Endothelial cell of umbilical vein (primary cell): ENCODE measurements at regions not wholly inside any gene's neighbourhood (a gene's known extent, or its start where the extent isn't known, plus 50 kb on each side); places are given as distances from the start of the nearest gene placed in this dataset.

ENCODE experiments used
- BruUV-seq: library from RNA; stranded (reverse); fragments of 400-500 nt; replicated peaks from 2 replicates; lab custom pipeline; 2021; lab: Mats Ljungman, UMichigan
- CTCF ChIA-PET: fragments of 300-600, 350-600 bp; sonication (Branson Sonifier 250); formaldehyde crosslinking; loops from one replicate; lab custom pipeline; 2021; ENCODE audit warnings: antibody characterized with exemption, inconsistent platforms; lab: Charles Lee
- POLR2A ChIA-PET: fragments of 300-600, 350-600 bp; sonication (Branson Sonifier 250); formaldehyde crosslinking; loops from one replicate; lab custom pipeline; 2021; ENCODE audit warnings: antibody characterized with exemption, inconsistent platforms; lab: Charles Lee
- DNase-seq: peaks from one replicate; pipeline ENCODE4 v3.0.0-alpha.2; 2011; ENCODE audit warnings: low read depth, low spot score
- FAIRE-seq: peaks from 2 replicates; lab custom pipeline; 2011; peaks lifted over from hg19 to GRCh38; lab: Jason Lieb, UNC
- H2AFZ ChIP-seq: 2 replicates; pipeline ENCODE4 v1.6.0; 2012; ENCODE audit warnings: low read depth, low read length, control low read depth, inconsistent platforms
- H3K27ac ChIP-seq: 2 replicates; pipeline ENCODE4 v1.5.1; 2011; ENCODE audit warnings: low read depth, mild to moderate bottlenecking, control low read depth, low read length, moderate library complexity; ENCODE audit not compliant: insufficient read depth
- H3K27me3 ChIP-seq, 2 experiments: 2 replicates each; pipeline versions ENCODE4 v1.6.0 to v1.6.1; 2011; ENCODE audit warnings: low read length in 2 of 2, mixed read lengths in 1 of 2; ENCODE audit not compliant: control insufficient read depth in 2 of 2, insufficient read depth in 2 of 2
- H3K36me3 ChIP-seq, 2 experiments: 2 replicates in 1 of 2; 3 replicates in 1 of 2; pipeline ENCODE4 v1.5.1; 2011; ENCODE audit warnings: low read length in 2 of 2, mild to moderate bottlenecking in 1 of 2, moderate library complexity in 1 of 2; ENCODE audit not compliant: control insufficient read depth in 2 of 2, insufficient read depth in 2 of 2; ENCODE audit errors: extremely low read depth in 1 of 2
- H3K4me1 ChIP-seq: 3 replicates; pipeline ENCODE4 v1.5.1; 2011; ENCODE audit warnings: mild to moderate bottlenecking, low read length; ENCODE audit not compliant: control insufficient read depth, insufficient read depth; ENCODE audit errors: extremely low read depth
- H3K4me2 ChIP-seq: 2 replicates; pipeline ENCODE4 v1.6.1; 2011; ENCODE audit warnings: low read length, control low read depth, mixed read lengths; ENCODE audit not compliant: insufficient read depth
- H3K4me3 ChIP-seq, 3 experiments: fragments of 200-600 bp in 1 of 3; sonication (generic), shearing (Covaris generic) in 1 of 3; replicated peaks in 1 of 3; 2 replicates each; pipeline ENCODE4 v1.5.1; 2011 to 2016; ENCODE audit warnings: control low read depth in 3 of 3, low read length in 3 of 3, mild to moderate bottlenecking in 2 of 3, inconsistent platforms in 1 of 3, low read depth in 1 of 3, moderate library complexity in 1 of 3; ENCODE audit not compliant: insufficient read depth in 1 of 3
- H3K79me2 ChIP-seq: 2 replicates; pipeline ENCODE4 v1.6.0; 2012; ENCODE audit warnings: low read length, inconsistent platforms; ENCODE audit not compliant: control insufficient read depth, insufficient read depth
- H3K9ac ChIP-seq: replicated peaks from 2 replicates; pipeline ENCODE3; 2011; ENCODE audit warnings: low read length, control low read depth; ENCODE audit not compliant: insufficient read depth; ENCODE audit errors: extremely low read depth
- H3K9me1 ChIP-seq: replicated peaks from 3 replicates; pipeline ENCODE4 v1.6.0; 2011; ENCODE audit warnings: mild to moderate bottlenecking, low read length; ENCODE audit not compliant: control insufficient read depth, insufficient read depth; ENCODE audit errors: extremely low read depth
- H3K9me3 ChIP-seq: replicated peaks from 2 replicates; pipeline ENCODE4 v1.5.1; 2012; ENCODE audit warnings: low read length, inconsistent platforms; ENCODE audit not compliant: control insufficient read depth, insufficient read depth
- H4K20me1 ChIP-seq: replicated peaks from 2 replicates; pipeline ENCODE3; 2011; ENCODE audit warnings: mild to moderate bottlenecking, low read length; ENCODE audit not compliant: control insufficient read depth, insufficient read depth; ENCODE audit errors: extremely low read depth
- EZH2 ChIP-seq: IDR thresholded peaks from 2 replicates; pipeline ENCODE4 v1.6.1; 2012; ENCODE audit warnings: borderline replicate concordance, low read depth, mild to moderate bottlenecking, moderate library complexity, low read length, inconsistent platforms; ENCODE audit not compliant: severe bottlenecking
- FOS ChIP-seq: IDR thresholded peaks from 2 replicates; pipeline ENCODE4 v1.6.1; 2011; ENCODE audit warnings: mild to moderate bottlenecking, low read length, moderate library complexity, borderline replicate concordance; ENCODE audit not compliant: insufficient read depth
- GATA2 ChIP-seq: IDR thresholded peaks from 2 replicates; pipeline ENCODE4 v1.7.0; 2011; ENCODE audit warnings: low read depth, mild to moderate bottlenecking, moderate library complexity, mixed read lengths, low read length; ENCODE audit not compliant: insufficient read length, insufficient read depth
- JUN ChIP-seq: IDR thresholded peaks from 2 replicates; pipeline ENCODE4 v1.6.1; 2011; ENCODE audit warnings: borderline replicate concordance, low read depth; ENCODE audit not compliant: insufficient read length, insufficient read depth
- MAX ChIP-seq: IDR thresholded peaks from 2 replicates; pipeline ENCODE4 v1.6.1; 2011; ENCODE audit not compliant: insufficient read depth, insufficient read length
- MYC ChIP-seq: IDR thresholded peaks from one replicate; pipeline ENCODE4 v1.6.1; 2011; ENCODE audit warnings: mild to moderate bottlenecking, low read depth, low read length
- POLR2AphosphoS5 ChIP-seq: IDR thresholded peaks from 2 replicates; pipeline ENCODE4 v1.6.1; 2012; ENCODE audit warnings: low read depth, mild to moderate bottlenecking, control low read depth, low read length, moderate library complexity; ENCODE audit not compliant: insufficient read depth
- dilution Hi-C: fragments of 300-500 bp; cut with MboI; formaldehyde crosslinking; loops from one replicate; pipeline ENCODE4 v1.15.0; 2019; ENCODE audit warnings: low sequenced_read_pairs; ENCODE audit not compliant: extremely low pct_ligation_motif_present
- intact Hi-C: fragments of 100-400 bp; cut with micrococcal nuclease; formaldehyde crosslinking; loops from one replicate; pipeline ENCODE4 v1.10.0; 2022
- TF ChIP-seq, protein P1 (sequence below), 2 donors: IDR thresholded peaks; 1 replicate in 1 of 2; 2 replicates in 1 of 2; pipeline ENCODE4 v1.5.1; 2011; ENCODE audit warnings: low read length in 2 of 2, mild to moderate bottlenecking in 2 of 2, moderate library complexity in 2 of 2, control low read depth in 1 of 2, inconsistent platforms in 1 of 2, low read depth in 1 of 2; ENCODE audit not compliant: insufficient read depth in 1 of 2; ENCODE audit errors: extremely low read depth in 1 of 2

GRCh38 chr18:60506682-60507081, 134.1 kb upstream of the MC4R start:
- H3K36me3 ChIP-seq: no peaks in the 10 kb centered on the region
- CTCF ChIA-PET: no interaction called here
- no peak overlapping the region for H2AFZ ChIP-seq
- no peaks in the 10 kb centered on the region for H3K79me2 ChIP-seq
- H3K9ac ChIP-seq: no peak overlapping the region
- H3K9me3 ChIP-seq: no peaks in the 10 kb centered on the region
- TF ChIP-seq EZH2 (no peak), JUN (no peak), MYC (no peak), GATA2 (no peak), FOS (no peak), POLR2AphosphoS5 (no peak), MAX (no peak)
- TF ChIP-seq, protein P1, sequence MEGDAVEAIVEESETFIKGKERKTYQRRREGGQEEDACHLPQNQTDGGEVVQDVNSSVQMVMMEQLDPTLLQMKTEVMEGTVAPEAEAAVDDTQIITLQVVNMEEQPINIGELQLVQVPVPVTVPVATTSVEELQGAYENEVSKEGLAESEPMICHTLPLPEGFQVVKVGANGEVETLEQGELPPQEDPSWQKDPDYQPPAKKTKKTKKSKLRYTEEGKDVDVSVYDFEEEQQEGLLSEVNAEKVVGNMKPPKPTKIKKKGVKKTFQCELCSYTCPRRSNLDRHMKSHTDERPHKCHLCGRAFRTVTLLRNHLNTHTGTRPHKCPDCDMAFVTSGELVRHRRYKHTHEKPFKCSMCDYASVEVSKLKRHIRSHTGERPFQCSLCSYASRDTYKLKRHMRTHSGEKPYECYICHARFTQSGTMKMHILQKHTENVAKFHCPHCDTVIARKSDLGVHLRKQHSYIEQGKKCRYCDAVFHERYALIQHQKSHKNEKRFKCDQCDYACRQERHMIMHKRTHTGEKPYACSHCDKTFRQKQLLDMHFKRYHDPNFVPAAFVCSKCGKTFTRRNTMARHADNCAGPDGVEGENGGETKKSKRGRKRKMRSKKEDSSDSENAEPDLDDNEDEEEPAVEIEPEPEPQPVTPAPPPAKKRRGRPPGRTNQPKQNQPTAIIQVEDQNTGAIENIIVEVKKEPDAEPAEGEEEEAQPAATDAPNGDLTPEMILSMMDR (IDR thresholded peaks at IDR 0.05; ENCODE audit: extremely low read depth in 1 of 2, insufficient read depth in 1 of 2, low read depth in 1 of 2, low read length in 2 of 2): no peak
- H4K20me1 ChIP-seq: no peaks in the 10 kb centered on the region
- POLR2A ChIA-PET: no interaction called here
- no peaks in the 10 kb centered on the region for H3K27me3 ChIP-seq
- intact Hi-C loops: no loop called here
- dilution Hi-C loops: no loop called here
- H3K9me1 ChIP-seq: no peaks in the 10 kb centered on the region
- no peak for FAIRE-seq
- H3K4me2 ChIP-seq: no peak overlapping the region
- no TSS peak for BruUV-seq
- no peak for DNase-seq
- H3K4me1 ChIP-seq: no peaks in the 10 kb centered on the region
- no peak overlapping the region for H3K27ac ChIP-seq
- no peak overlapping the region for H3K4me3 ChIP-seq
